H1 (cell line): ENCODE measurements at regions not wholly inside any gene's neighbourhood (a gene's known extent, or its start where the extent isn't known, plus 50 kb on each side); places are given as distances from the start of the nearest gene placed in this dataset.
"Not testable (repeated sequence)": the region's sequence is repeated elsewhere in the genome, so short reads cannot be mapped to it uniquely, and the experiment has no call there.

Source experiments
- CTCF ChIA-PET: fragments of 300-600 bp; sonication (Branson Sonifier 250); formaldehyde crosslinking; loops from one replicate; lab custom pipeline; 2021; ENCODE audit not compliant: partially characterized antibody; lab: Charles Lee
- POLR2A ChIA-PET: fragments of 300-600 bp; sonication (Branson Sonifier 250); formaldehyde crosslinking; loops from one replicate; lab custom pipeline; 2021; ENCODE audit warnings: inconsistent platforms; ENCODE audit not compliant: partially characterized antibody; lab: Charles Lee
- DNase-seq, 2 experiments: peaks; one replicate each; pipeline versions ENCODE4 v3.0.0 to v3.0.0-alpha.2; 2010 to 2022; ENCODE audit warnings: low spot score in 2 of 2, low read depth in 1 of 2, mixed read lengths in 1 of 2
- FAIRE-seq: peaks from 2 replicates; lab custom pipeline; 2011; peaks lifted over from hg19 to GRCh38; lab: Jason Lieb, UNC
- H2AFZ ChIP-seq: 2 replicates; pipeline ENCODE4 v1.8.1; 2012; ENCODE audit warnings: low read length, inconsistent platforms
- H2AK5ac ChIP-seq: 2 replicates; pipeline ENCODE4 v1.6.1; 2013; ENCODE audit warnings: low read depth, low read length
- H2BK120ac ChIP-seq: replicated peaks from 2 replicates; pipeline ENCODE3; 2013; ENCODE audit warnings: low read depth, low read length, inconsistent platforms
- H2BK12ac ChIP-seq: 2 replicates; pipeline ENCODE4 v1.6.1; 2013; ENCODE audit warnings: low read depth, low read length
- H2BK15ac ChIP-seq: 2 replicates; pipeline ENCODE4 v1.6.1; 2013; ENCODE audit warnings: low read length
- H2BK20ac ChIP-seq: 2 replicates; pipeline ENCODE4 v1.6.1; 2013; ENCODE audit warnings: low read length
- H2BK5ac ChIP-seq: 2 replicates; pipeline ENCODE4 v1.6.1; 2013; ENCODE audit warnings: low read depth, low read length
- H3K14ac ChIP-seq: 2 replicates; pipeline ENCODE4 v1.6.1; 2013; ENCODE audit warnings: inconsistent platforms; ENCODE audit not compliant: insufficient read length
- H3K18ac ChIP-seq: 2 replicates; pipeline ENCODE4 v1.6.1; 2013; ENCODE audit warnings: low read length; ENCODE audit errors: extremely low read depth
- H3K23ac ChIP-seq: 2 replicates; pipeline ENCODE4 v1.6.1; 2013; ENCODE audit warnings: inconsistent platforms; ENCODE audit not compliant: insufficient read length
- H3K23me2 ChIP-seq: 2 replicates; pipeline ENCODE4 v1.6.1; 2013; ENCODE audit warnings: low read depth, low read length
- H3K27ac ChIP-seq: 2 replicates; pipeline ENCODE4 v1.6.1; 2011; ENCODE audit warnings: low read depth, low read length, inconsistent platforms
- H3K27me3 ChIP-seq, 4 experiments: replicated peaks in 1 of 4; 1 replicate in 1 of 4; 2 replicates in 3 of 4; pipeline versions ENCODE4 v1.6.1 to v1.8.1; 2011 to 2013; ENCODE audit warnings: low read length in 3 of 4, mild to moderate bottlenecking in 3 of 4, inconsistent platforms in 2 of 4, mixed read lengths in 2 of 4, moderate library complexity in 1 of 4; ENCODE audit not compliant: control insufficient read depth in 3 of 4, insufficient read depth in 3 of 4; ENCODE audit errors: extremely low read depth in 1 of 4
- H3K36me3 ChIP-seq, 4 experiments: 2 replicates each; pipeline versions ENCODE4 v1.6.1 to v1.8.1; 2011 to 2013; ENCODE audit warnings: mild to moderate bottlenecking in 4 of 4, low read length in 3 of 4, moderate library complexity in 2 of 4, control low read depth in 1 of 4, inconsistent platforms in 1 of 4; ENCODE audit not compliant: insufficient read depth in 4 of 4, control insufficient read depth in 2 of 4
- H3K4ac ChIP-seq: replicated peaks from 2 replicates; pipeline ENCODE3; 2013; ENCODE audit warnings: low read length, low read depth, mixed read lengths, inconsistent platforms; ENCODE audit not compliant: insufficient read length
- H3K4me1 ChIP-seq, 4 experiments: replicated peaks in 1 of 4; 1 replicate in 1 of 4; 2 replicates in 3 of 4; pipeline versions ENCODE4 v1.6.1 to v1.8.1; 2011 to 2013; ENCODE audit warnings: low read length in 3 of 4, inconsistent platforms in 2 of 4, mixed read lengths in 1 of 4; ENCODE audit not compliant: insufficient read depth in 4 of 4, control insufficient read depth in 3 of 4
- H3K4me2 ChIP-seq, 2 experiments: 2 replicates each; pipeline versions ENCODE4 v1.6.1 to v1.8.1; 2011 to 2013; ENCODE audit warnings: low read depth in 2 of 2, low read length in 2 of 2, control low read depth in 1 of 2, inconsistent platforms in 1 of 2, mild to moderate bottlenecking in 1 of 2; ENCODE audit not compliant: insufficient read depth in 1 of 2
- H3K4me3 ChIP-seq, 4 experiments: fragments of 200-600, 300-600 bp in 1 of 4; sonication (generic), shearing (Covaris generic), sonication (Bioruptor Twin) in 1 of 4; 2 replicates each; pipeline versions ENCODE4 v1.5.1 to v1.8.1; 2011 to 2016; ENCODE audit warnings: low read length in 4 of 4, low read depth in 3 of 4, control low read depth in 2 of 4, inconsistent platforms in 2 of 4, mild to moderate bottlenecking in 2 of 4, mixed read lengths in 1 of 4, moderate library complexity in 1 of 4; ENCODE audit not compliant: insufficient read depth in 2 of 4; ENCODE audit errors: extremely low read depth in 1 of 4
- H3K56ac ChIP-seq: replicated peaks from 2 replicates; pipeline ENCODE3; 2013; ENCODE audit warnings: low read depth, mild to moderate bottlenecking, mixed read lengths, low read length, inconsistent platforms; ENCODE audit not compliant: insufficient read length
- H3K79me1 ChIP-seq: 2 replicates; pipeline ENCODE4 v1.6.1; 2013; ENCODE audit warnings: low read depth, low read length, control low read depth
- H3K79me2 ChIP-seq, 2 experiments: 2 replicates each; pipeline versions ENCODE4 v1.6.1 to v1.8.1; 2012 to 2013; ENCODE audit warnings: low read length in 2 of 2, mild to moderate bottlenecking in 2 of 2, inconsistent platforms in 1 of 2; ENCODE audit not compliant: insufficient read depth in 2 of 2, control insufficient read depth in 1 of 2
- H3K9ac ChIP-seq, 4 experiments: replicated peaks in 1 of 4; 1 replicate in 1 of 4; 2 replicates in 3 of 4; pipeline versions ENCODE4 v1.6.1 to v1.8.1; 2011 to 2013; ENCODE audit warnings: low read depth in 3 of 4, low read length in 3 of 4, control low read depth in 2 of 4, mild to moderate bottlenecking in 2 of 4, moderate library complexity in 2 of 4, inconsistent platforms in 1 of 4; ENCODE audit errors: extremely low read depth in 1 of 4
- H3K9me3 ChIP-seq, 2 experiments: 2 replicates each; pipeline versions ENCODE4 v1.6.1 to v1.8.1; 2012 to 2013; ENCODE audit warnings: mild to moderate bottlenecking in 2 of 2, moderate library complexity in 2 of 2, control low read depth in 1 of 2, inconsistent platforms in 1 of 2, low read depth in 1 of 2, low read length in 1 of 2, mixed read lengths in 1 of 2; ENCODE audit not compliant: insufficient read depth in 2 of 2
- H4K20me1 ChIP-seq, 2 experiments: replicated peaks in 1 of 2; 2 replicates each; pipeline versions ENCODE3 to v1.8.1; 2011 to 2013; ENCODE audit warnings: inconsistent platforms in 2 of 2, low read length in 2 of 2, mild to moderate bottlenecking in 1 of 2; ENCODE audit not compliant: insufficient read depth in 2 of 2, control insufficient read depth in 1 of 2
- H4K5ac ChIP-seq: 2 replicates; pipeline ENCODE4 v1.6.1; 2013; ENCODE audit warnings: low read length, low read depth, mixed read lengths, inconsistent platforms; ENCODE audit not compliant: insufficient read length
- H4K8ac ChIP-seq: 2 replicates; pipeline ENCODE4 v1.8.0; 2013; ENCODE audit warnings: mild to moderate bottlenecking, moderate library complexity, low read length, inconsistent platforms; ENCODE audit not compliant: insufficient read depth; ENCODE audit errors: extremely low read depth
- H4K91ac ChIP-seq: replicated peaks from 2 replicates; pipeline ENCODE3; 2013; ENCODE audit warnings: low read length, mixed read lengths, inconsistent platforms; ENCODE audit not compliant: insufficient read length
- WGBS, 2 experiments: shearing (Covaris generic) in 1 of 2; methylation state at CpG; one replicate each; pipeline versions ENCODE4 v1.1.6 to v1.1.7; 2013 to 2015; ENCODE audit warnings: low lambda C conversion rate in 2 of 2, mixed read lengths in 2 of 2, inconsistent platforms in 1 of 2, low coverage in 1 of 2, missing lambda C conversion rate in 1 of 2; ENCODE audit not compliant: insufficient replicate concordance in 2 of 2, insufficient coverage in 1 of 2, insufficient read length in 1 of 2; ENCODE audit errors: extremely low coverage in 1 of 2, missing lambda C conversion rate in 1 of 2; 5-methylcytosine and 5-hydroxymethylcytosine counted together

DNA sequence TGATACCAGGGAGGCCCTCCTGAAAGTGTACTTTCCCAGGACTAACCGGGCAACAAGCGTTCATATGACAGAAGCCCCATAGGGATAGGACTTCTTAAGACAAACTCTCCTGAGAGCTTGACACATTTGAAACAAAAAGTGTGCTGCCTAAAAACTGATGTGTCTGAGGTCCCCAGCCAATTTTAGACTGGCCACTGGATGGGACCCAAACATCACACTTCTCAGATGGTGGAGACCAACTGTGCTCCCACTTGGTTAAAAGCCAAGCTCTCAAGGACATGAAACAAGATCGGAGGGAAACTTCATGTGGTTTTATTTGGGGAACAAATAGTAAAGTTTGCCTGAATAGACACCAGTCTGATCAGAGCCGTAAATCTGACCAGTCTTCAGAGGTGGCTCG is 113.5 kb upstream of the ACBD5 start:
- H4K20me1 ChIP-seq, H2BK12ac ChIP-seq, H3K79me2 ChIP-seq, H3K23me2 ChIP-seq, POLR2A ChIA-PET, H3K36me3 ChIP-seq, H3K56ac ChIP-seq, H2BK5ac ChIP-seq, H3K23ac ChIP-seq, H2BK120ac ChIP-seq, H3K18ac ChIP-seq, H4K91ac ChIP-seq, H3K4me3 ChIP-seq, H3K4ac ChIP-seq, H2BK15ac ChIP-seq, H3K27ac ChIP-seq, FAIRE-seq, H3K79me1 ChIP-seq, H2BK20ac ChIP-seq, H3K4me1 ChIP-seq, DNase-seq, H4K8ac ChIP-seq, H3K9ac ChIP-seq, H3K4me2 ChIP-seq, H3K27me3 ChIP-seq, H2AFZ ChIP-seq, H2AK5ac ChIP-seq, H3K14ac ChIP-seq, H4K5ac ChIP-seq, H3K9me3 ChIP-seq: not testable (repeated sequence)
- 91% methylated on average over 5 of the region's 5 CpGs; no CpG with 5 or more reads in 1 of the 2 experiments for WGBS, 2 experiments
- CTCF ChIA-PET = interaction anchor here (0.6 kb wide), 1 partner anchor 9 kb away, joined by 4 read pairs; no protein-coding TSS in a partner anchor
